GM23338 (cell line): ENCODE measurements at regions not wholly inside any gene's neighbourhood (a gene's known extent, or its start where the extent isn't known, plus 50 kb on each side); places are given as distances from the start of the nearest gene placed in this dataset.

Experiments used
- ATAC-seq: fragments of 200-7000 bp; cut with Tn5 transposase; 3 replicates; pipeline ENCODE4 v1.9.1; 2020
- DNase-seq: peaks from one replicate; pipeline ENCODE4 v3.0.0-alpha.2; 2015; ENCODE audit warnings: low spot score
- H2AFZ ChIP-seq: fragments of 200-600 bp; sonication (generic); 2 replicates; pipeline ENCODE4 v1.8.0; 2016; ENCODE audit warnings: antibody characterized with exemption, mild to moderate bottlenecking, moderate library complexity
- H3F3A ChIP-seq: fragments of 200-600 bp; sonication (generic); replicated peaks from 2 replicates; pipeline ENCODE4 v1.8.0; 2017; ENCODE audit warnings: antibody characterized with exemption, mixed run types, low read depth
- H3K27ac ChIP-seq: fragments of 200-600 bp; sonication (generic); 2 replicates; pipeline ENCODE4 v1.6.1; 2016; ENCODE audit warnings: low read depth
- H3K27me3 ChIP-seq: fragments of 200-600 bp; sonication (generic); 2 replicates; pipeline ENCODE4 v1.8.0; 2016; ENCODE audit warnings: mild to moderate bottlenecking, mixed run types, moderate library complexity; ENCODE audit not compliant: insufficient read depth
- H3K36me3 ChIP-seq: fragments of 200-600 bp; sonication (generic); 2 replicates; pipeline ENCODE4 v1.8.0; 2016; ENCODE audit warnings: mild to moderate bottlenecking; ENCODE audit not compliant: insufficient read depth
- H3K4me1 ChIP-seq: fragments of 200-600 bp; sonication (generic); 2 replicates; pipeline ENCODE4 v1.8.0; 2016; ENCODE audit warnings: mild to moderate bottlenecking, moderate library complexity; ENCODE audit not compliant: insufficient read depth
- H3K4me2 ChIP-seq: fragments of 200-600 bp; sonication (generic); 2 replicates; pipeline ENCODE4 v1.7.1; 2017; ENCODE audit warnings: mixed run types
- H3K4me3 ChIP-seq: fragments of 200-600 bp; sonication (generic); 2 replicates; pipeline ENCODE4 v1.6.1; 2016; ENCODE audit warnings: mixed run types
- H3K79me2 ChIP-seq: fragments of 200-600 bp; sonication (generic); replicated peaks from 2 replicates; pipeline ENCODE4 v1.8.0; 2017; ENCODE audit warnings: mild to moderate bottlenecking; ENCODE audit not compliant: insufficient read depth
- H3K9me2 ChIP-seq: fragments of 200-600 bp; sonication (generic); 2 replicates; pipeline ENCODE4 v1.8.0; 2017; ENCODE audit not compliant: insufficient read depth
- H4K20me1 ChIP-seq: fragments of 200-600 bp; sonication (generic); replicated peaks from 2 replicates; pipeline ENCODE4 v1.8.0; 2017; ENCODE audit warnings: mild to moderate bottlenecking; ENCODE audit not compliant: insufficient read depth
- H3K27ac Mint-ChIP-seq: 2 replicates; pipeline ENCODE4 v1.8.0; 2020; ENCODE audit warnings: inconsistent platforms, mild to moderate bottlenecking, moderate library complexity, mixed read lengths
- H3K27me3 Mint-ChIP-seq: 3 replicates; pipeline ENCODE4 v1.8.0; 2022; ENCODE audit warnings: low read depth, mild to moderate bottlenecking, moderate library complexity, mixed read lengths, inconsistent platforms; ENCODE audit not compliant: insufficient read depth, poor library complexity
- H3K36me3 Mint-ChIP-seq: 3 replicates; pipeline ENCODE4 v1.8.0; 2021; ENCODE audit warnings: low read depth, mild to moderate bottlenecking, inconsistent platforms, moderate library complexity, mixed read lengths
- H3K4me1 Mint-ChIP-seq: 3 replicates; pipeline ENCODE4 v1.8.0; 2020; ENCODE audit warnings: mild to moderate bottlenecking, inconsistent platforms, mixed read lengths
- H3K4me3 Mint-ChIP-seq: 3 replicates; pipeline ENCODE4 v1.8.0; 2021; ENCODE audit warnings: moderate library complexity, mild to moderate bottlenecking, inconsistent platforms, mixed read lengths
- H3K9me3 Mint-ChIP-seq: 3 replicates; pipeline ENCODE4 v1.8.0; 2020; ENCODE audit warnings: moderate library complexity, mild to moderate bottlenecking, inconsistent platforms, mixed read lengths
- CREB1 ChIP-seq: fragments of 250-450 bp; sonication (Bioruptor Pico); IDR thresholded peaks from 2 replicates; pipeline ENCODE4 v1.5.0; 2020; ENCODE audit warnings: low read depth, mild to moderate bottlenecking, moderate library complexity
- EZH2 ChIP-seq: fragments of 200-600 bp; sonication (generic); IDR thresholded peaks from one replicate; pipeline ENCODE4 v1.8.0; 2017; ENCODE audit warnings: antibody characterized with exemption, mild to moderate bottlenecking, low read depth; ENCODE audit not compliant: unreplicated experiment
- JUNB ChIP-seq: IDR thresholded peaks from one replicate; pipeline ENCODE4 v1.6.1; 2016; ENCODE audit warnings: antibody characterized with exemption; ENCODE audit not compliant: unreplicated experiment
- POLR2AphosphoS5 ChIP-seq: IDR thresholded peaks from 2 replicates; pipeline ENCODE4 v1.6.1; 2016; ENCODE audit warnings: antibody characterized with exemption, low read depth
- STAT1 ChIP-seq: IDR thresholded peaks from one replicate; pipeline ENCODE4 v1.6.1; 2016; ENCODE audit warnings: antibody characterized with exemption; ENCODE audit not compliant: unreplicated experiment
- ZNF331 ChIP-seq: fragments of 250-450 bp; sonication (Bioruptor Pico); IDR thresholded peaks from 2 replicates; pipeline ENCODE4 v1.5.0; 2020; ENCODE audit warnings: low read depth, mild to moderate bottlenecking, moderate library complexity
- TF ChIP-seq, protein P1 (sequence below): fragments of 250-450 bp; sonication (Bioruptor Pico); IDR thresholded peaks from 2 replicates; pipeline ENCODE4 v1.5.0; 2020; ENCODE audit warnings: mild to moderate bottlenecking, moderate library complexity
- TF ChIP-seq, protein P2 (sequence below): IDR thresholded peaks from 2 replicates; pipeline ENCODE4 v1.6.1; 2016; ENCODE audit warnings: antibody characterized with exemption
- TF ChIP-seq, protein P3 (sequence below), 2 experiments: fragments of 200-600 bp in 1 of 2; sonication (generic) in 1 of 2; conservative IDR thresholded peaks; 2 replicates each; pipeline versions ENCODE4 v1.5.1 to v1.6.1; 2016 to 2017; ENCODE audit warnings: antibody characterized with exemption in 2 of 2, low read depth in 2 of 2, mild to moderate bottlenecking in 2 of 2, moderate library complexity in 1 of 2
- TF ChIP-seq, protein P4 (sequence below): IDR thresholded peaks from one replicate; pipeline ENCODE4 v1.6.1; 2018; ENCODE audit warnings: antibody characterized with exemption; ENCODE audit not compliant: unreplicated experiment

DNA sequence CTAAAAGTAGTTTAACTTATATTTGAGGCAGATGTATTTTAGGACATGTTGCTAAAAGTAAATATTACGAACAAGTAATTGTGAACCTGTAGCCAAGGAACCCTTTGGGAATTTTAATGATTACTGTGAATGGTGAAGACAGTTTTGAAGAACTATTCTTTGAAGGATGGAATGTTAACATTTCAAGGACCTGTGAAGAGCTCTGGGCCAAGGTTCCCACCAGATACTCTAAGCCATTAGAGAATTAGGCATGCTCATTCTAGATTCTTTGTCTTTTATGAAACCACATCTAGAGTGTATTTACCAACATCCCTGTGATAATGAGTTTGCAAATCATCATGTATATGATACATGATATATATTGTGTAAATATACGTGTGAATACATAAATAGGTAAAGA lies 99.8 kb downstream of the SEPTIN7 start:
- Histone ChIP-seq H3K4me2 (no peak overlapping the region), H4K20me1 (no peaks in the 10 kb centered on the region), H3F3A (no peaks in the 10 kb centered on the region), H3K36me3 (peaks cover 5% of the 10 kb centered on the region; the same call in 1 of the 2 replicates), H3K4me1 (no peaks in the 10 kb centered on the region), H3K9me2 (no peaks in the 10 kb centered on the region), H3K27ac (no peak overlapping the region), H3K79me2 (peaks cover 3% of the 10 kb centered on the region; the same call in 1 of the 2 replicates), H3K4me3 (no peak overlapping the region), H2AFZ (no peak overlapping the region), H3K27me3 (no peaks in the 10 kb centered on the region)
- Mint-ChIP-seq H3K27me3 (no peaks in the 10 kb centered on the region), H3K27ac (no peak overlapping the region), H3K4me1 (no peaks in the 10 kb centered on the region; the same call in 2 of the 3 replicates), H3K9me3 (no peaks in the 10 kb centered on the region), H3K4me3 (no peak overlapping the region), H3K36me3 (peaks cover 28% of the 10 kb centered on the region; the same call in 2 of the 3 replicates)
- DNase-seq: peak; percentile 9
- no peak for ATAC-seq
- TF ChIP-seq, protein P1, sequence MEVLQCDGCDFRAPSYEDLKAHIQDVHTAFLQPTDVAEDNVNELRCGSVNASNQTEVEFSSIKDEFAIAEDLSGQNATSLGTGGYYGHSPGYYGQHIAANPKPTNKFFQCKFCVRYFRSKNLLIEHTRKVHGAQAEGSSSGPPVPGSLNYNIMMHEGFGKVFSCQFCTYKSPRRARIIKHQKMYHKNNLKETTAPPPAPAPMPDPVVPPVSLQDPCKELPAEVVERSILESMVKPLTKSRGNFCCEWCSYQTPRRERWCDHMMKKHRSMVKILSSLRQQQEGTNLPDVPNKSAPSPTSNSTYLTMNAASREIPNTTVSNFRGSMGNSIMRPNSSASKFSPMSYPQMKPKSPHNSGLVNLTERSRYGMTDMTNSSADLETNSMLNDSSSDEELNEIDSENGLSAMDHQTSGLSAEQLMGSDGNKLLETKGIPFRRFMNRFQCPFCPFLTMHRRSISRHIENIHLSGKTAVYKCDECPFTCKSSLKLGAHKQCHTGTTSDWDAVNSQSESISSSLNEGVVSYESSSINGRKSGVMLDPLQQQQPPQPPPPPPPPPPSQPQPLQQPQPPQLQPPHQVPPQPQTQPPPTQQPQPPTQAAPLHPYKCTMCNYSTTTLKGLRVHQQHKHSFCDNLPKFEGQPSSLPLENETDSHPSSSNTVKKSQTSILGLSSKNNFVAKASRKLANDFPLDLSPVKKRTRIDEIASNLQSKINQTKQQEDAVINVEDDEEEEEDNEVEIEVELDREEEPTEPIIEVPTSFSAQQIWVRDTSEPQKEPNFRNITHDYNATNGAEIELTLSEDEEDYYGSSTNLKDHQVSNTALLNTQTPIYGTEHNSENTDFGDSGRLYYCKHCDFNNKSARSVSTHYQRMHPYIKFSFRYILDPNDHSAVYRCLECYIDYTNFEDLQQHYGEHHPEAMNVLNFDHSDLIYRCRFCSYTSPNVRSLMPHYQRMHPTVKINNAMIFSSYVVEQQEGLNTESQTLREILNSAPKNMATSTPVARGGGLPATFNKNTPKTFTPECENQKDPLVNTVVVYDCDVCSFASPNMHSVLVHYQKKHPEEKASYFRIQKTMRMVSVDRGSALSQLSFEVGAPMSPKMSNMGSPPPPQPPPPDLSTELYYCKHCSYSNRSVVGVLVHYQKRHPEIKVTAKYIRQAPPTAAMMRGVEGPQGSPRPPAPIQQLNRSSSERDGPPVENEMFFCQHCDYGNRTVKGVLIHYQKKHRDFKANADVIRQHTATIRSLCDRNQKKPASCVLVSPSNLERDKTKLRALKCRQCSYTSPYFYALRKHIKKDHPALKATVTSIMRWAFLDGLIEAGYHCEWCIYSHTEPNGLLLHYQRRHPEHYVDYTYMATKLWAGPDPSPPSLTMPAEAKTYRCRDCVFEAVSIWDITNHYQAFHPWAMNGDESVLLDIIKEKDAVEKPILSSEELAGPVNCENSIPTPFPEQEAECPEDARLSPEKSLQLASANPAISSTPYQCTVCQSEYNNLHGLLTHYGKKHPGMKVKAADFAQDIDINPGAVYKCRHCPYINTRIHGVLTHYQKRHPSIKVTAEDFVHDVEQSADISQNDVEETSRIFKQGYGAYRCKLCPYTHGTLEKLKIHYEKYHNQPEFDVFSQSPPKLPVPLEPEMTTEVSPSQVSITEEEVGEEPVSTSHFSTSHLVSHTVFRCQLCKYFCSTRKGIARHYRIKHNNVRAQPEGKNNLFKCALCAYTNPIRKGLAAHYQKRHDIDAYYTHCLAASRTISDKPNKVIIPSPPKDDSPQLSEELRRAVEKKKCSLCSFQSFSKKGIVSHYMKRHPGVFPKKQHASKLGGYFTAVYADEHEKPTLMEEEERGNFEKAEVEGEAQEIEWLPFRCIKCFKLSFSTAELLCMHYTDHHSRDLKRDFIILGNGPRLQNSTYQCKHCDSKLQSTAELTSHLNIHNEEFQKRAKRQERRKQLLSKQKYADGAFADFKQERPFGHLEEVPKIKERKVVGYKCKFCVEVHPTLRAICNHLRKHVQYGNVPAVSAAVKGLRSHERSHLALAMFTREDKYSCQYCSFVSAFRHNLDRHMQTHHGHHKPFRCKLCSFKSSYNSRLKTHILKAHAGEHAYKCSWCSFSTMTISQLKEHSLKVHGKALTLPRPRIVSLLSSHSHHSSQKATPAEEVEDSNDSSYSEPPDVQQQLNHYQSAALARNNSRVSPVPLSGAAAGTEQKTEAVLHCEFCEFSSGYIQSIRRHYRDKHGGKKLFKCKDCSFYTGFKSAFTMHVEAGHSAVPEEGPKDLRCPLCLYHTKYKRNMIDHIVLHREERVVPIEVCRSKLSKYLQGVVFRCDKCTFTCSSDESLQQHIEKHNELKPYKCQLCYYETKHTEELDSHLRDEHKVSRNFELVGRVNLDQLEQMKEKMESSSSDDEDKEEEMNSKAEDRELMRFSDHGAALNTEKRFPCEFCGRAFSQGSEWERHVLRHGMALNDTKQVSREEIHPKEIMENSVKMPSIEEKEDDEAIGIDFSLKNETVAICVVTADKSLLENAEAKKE: no peak
- TF ChIP-seq CREB1 (CRISPR knock-in tag) (no peak), ZNF331 (CRISPR knock-in tag) (no peak), STAT1 (no peak), EZH2 (no peak), POLR2AphosphoS5 (no peak), JUNB (no peak)
- TF ChIP-seq, protein P2, sequence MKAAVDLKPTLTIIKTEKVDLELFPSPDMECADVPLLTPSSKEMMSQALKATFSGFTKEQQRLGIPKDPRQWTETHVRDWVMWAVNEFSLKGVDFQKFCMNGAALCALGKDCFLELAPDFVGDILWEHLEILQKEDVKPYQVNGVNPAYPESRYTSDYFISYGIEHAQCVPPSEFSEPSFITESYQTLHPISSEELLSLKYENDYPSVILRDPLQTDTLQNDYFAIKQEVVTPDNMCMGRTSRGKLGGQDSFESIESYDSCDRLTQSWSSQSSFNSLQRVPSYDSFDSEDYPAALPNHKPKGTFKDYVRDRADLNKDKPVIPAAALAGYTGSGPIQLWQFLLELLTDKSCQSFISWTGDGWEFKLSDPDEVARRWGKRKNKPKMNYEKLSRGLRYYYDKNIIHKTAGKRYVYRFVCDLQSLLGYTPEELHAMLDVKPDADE: no peak
- TF ChIP-seq, protein P3, sequence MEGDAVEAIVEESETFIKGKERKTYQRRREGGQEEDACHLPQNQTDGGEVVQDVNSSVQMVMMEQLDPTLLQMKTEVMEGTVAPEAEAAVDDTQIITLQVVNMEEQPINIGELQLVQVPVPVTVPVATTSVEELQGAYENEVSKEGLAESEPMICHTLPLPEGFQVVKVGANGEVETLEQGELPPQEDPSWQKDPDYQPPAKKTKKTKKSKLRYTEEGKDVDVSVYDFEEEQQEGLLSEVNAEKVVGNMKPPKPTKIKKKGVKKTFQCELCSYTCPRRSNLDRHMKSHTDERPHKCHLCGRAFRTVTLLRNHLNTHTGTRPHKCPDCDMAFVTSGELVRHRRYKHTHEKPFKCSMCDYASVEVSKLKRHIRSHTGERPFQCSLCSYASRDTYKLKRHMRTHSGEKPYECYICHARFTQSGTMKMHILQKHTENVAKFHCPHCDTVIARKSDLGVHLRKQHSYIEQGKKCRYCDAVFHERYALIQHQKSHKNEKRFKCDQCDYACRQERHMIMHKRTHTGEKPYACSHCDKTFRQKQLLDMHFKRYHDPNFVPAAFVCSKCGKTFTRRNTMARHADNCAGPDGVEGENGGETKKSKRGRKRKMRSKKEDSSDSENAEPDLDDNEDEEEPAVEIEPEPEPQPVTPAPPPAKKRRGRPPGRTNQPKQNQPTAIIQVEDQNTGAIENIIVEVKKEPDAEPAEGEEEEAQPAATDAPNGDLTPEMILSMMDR (conservative IDR thresholded peaks at IDR 0.05; ENCODE audit: low read depth in 2 of 2): no peak
- TF ChIP-seq, protein P4, sequence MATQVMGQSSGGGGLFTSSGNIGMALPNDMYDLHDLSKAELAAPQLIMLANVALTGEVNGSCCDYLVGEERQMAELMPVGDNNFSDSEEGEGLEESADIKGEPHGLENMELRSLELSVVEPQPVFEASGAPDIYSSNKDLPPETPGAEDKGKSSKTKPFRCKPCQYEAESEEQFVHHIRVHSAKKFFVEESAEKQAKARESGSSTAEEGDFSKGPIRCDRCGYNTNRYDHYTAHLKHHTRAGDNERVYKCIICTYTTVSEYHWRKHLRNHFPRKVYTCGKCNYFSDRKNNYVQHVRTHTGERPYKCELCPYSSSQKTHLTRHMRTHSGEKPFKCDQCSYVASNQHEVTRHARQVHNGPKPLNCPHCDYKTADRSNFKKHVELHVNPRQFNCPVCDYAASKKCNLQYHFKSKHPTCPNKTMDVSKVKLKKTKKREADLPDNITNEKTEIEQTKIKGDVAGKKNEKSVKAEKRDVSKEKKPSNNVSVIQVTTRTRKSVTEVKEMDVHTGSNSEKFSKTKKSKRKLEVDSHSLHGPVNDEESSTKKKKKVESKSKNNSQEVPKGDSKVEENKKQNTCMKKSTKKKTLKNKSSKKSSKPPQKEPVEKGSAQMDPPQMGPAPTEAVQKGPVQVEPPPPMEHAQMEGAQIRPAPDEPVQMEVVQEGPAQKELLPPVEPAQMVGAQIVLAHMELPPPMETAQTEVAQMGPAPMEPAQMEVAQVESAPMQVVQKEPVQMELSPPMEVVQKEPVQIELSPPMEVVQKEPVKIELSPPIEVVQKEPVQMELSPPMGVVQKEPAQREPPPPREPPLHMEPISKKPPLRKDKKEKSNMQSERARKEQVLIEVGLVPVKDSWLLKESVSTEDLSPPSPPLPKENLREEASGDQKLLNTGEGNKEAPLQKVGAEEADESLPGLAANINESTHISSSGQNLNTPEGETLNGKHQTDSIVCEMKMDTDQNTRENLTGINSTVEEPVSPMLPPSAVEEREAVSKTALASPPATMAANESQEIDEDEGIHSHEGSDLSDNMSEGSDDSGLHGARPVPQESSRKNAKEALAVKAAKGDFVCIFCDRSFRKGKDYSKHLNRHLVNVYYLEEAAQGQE: no peak
